Endothelial cell of umbilical vein (primary cell): ENCODE measurements at regions not wholly inside any gene's neighbourhood (a gene's known extent, or its start where the extent isn't known, plus 50 kb on each side); places are given as distances from the start of the nearest gene placed in this dataset.

Source experiments
- BruUV-seq: library from RNA; stranded (reverse); fragments of 400-500 nt; replicated peaks from 2 replicates; lab custom pipeline; 2021; lab: Mats Ljungman, UMichigan
- CTCF ChIA-PET: fragments of 300-600, 350-600 bp; sonication (Branson Sonifier 250); formaldehyde crosslinking; loops from one replicate; lab custom pipeline; 2021; ENCODE audit warnings: antibody characterized with exemption, inconsistent platforms; lab: Charles Lee
- POLR2A ChIA-PET: fragments of 300-600, 350-600 bp; sonication (Branson Sonifier 250); formaldehyde crosslinking; loops from one replicate; lab custom pipeline; 2021; ENCODE audit warnings: antibody characterized with exemption, inconsistent platforms; lab: Charles Lee
- DNase-seq: peaks from one replicate; pipeline ENCODE4 v3.0.0-alpha.2; 2011; ENCODE audit warnings: low read depth, low spot score
- FAIRE-seq: peaks from 2 replicates; lab custom pipeline; 2011; peaks lifted over from hg19 to GRCh38; lab: Jason Lieb, UNC
- H2AFZ ChIP-seq: 2 replicates; pipeline ENCODE4 v1.6.0; 2012; ENCODE audit warnings: low read depth, low read length, control low read depth, inconsistent platforms
- H3K27ac ChIP-seq: 2 replicates; pipeline ENCODE4 v1.5.1; 2011; ENCODE audit warnings: low read depth, mild to moderate bottlenecking, control low read depth, low read length, moderate library complexity; ENCODE audit not compliant: insufficient read depth
- H3K27me3 ChIP-seq, 2 experiments: 2 replicates each; pipeline versions ENCODE4 v1.6.0 to v1.6.1; 2011; ENCODE audit warnings: low read length in 2 of 2, mixed read lengths in 1 of 2; ENCODE audit not compliant: control insufficient read depth in 2 of 2, insufficient read depth in 2 of 2
- H3K36me3 ChIP-seq, 2 experiments: 2 replicates in 1 of 2; 3 replicates in 1 of 2; pipeline ENCODE4 v1.5.1; 2011; ENCODE audit warnings: low read length in 2 of 2, mild to moderate bottlenecking in 1 of 2, moderate library complexity in 1 of 2; ENCODE audit not compliant: control insufficient read depth in 2 of 2, insufficient read depth in 2 of 2; ENCODE audit errors: extremely low read depth in 1 of 2
- H3K4me1 ChIP-seq: 3 replicates; pipeline ENCODE4 v1.5.1; 2011; ENCODE audit warnings: mild to moderate bottlenecking, low read length; ENCODE audit not compliant: control insufficient read depth, insufficient read depth; ENCODE audit errors: extremely low read depth
- H3K4me2 ChIP-seq: 2 replicates; pipeline ENCODE4 v1.6.1; 2011; ENCODE audit warnings: low read length, control low read depth, mixed read lengths; ENCODE audit not compliant: insufficient read depth
- H3K4me3 ChIP-seq, 3 experiments: fragments of 200-600 bp in 1 of 3; sonication (generic), shearing (Covaris generic) in 1 of 3; replicated peaks in 1 of 3; 2 replicates each; pipeline ENCODE4 v1.5.1; 2011 to 2016; ENCODE audit warnings: control low read depth in 3 of 3, low read length in 3 of 3, mild to moderate bottlenecking in 2 of 3, inconsistent platforms in 1 of 3, low read depth in 1 of 3, moderate library complexity in 1 of 3; ENCODE audit not compliant: insufficient read depth in 1 of 3
- H3K79me2 ChIP-seq: 2 replicates; pipeline ENCODE4 v1.6.0; 2012; ENCODE audit warnings: low read length, inconsistent platforms; ENCODE audit not compliant: control insufficient read depth, insufficient read depth
- H3K9ac ChIP-seq: replicated peaks from 2 replicates; pipeline ENCODE3; 2011; ENCODE audit warnings: low read length, control low read depth; ENCODE audit not compliant: insufficient read depth; ENCODE audit errors: extremely low read depth
- H3K9me1 ChIP-seq: replicated peaks from 3 replicates; pipeline ENCODE4 v1.6.0; 2011; ENCODE audit warnings: mild to moderate bottlenecking, low read length; ENCODE audit not compliant: control insufficient read depth, insufficient read depth; ENCODE audit errors: extremely low read depth
- H3K9me3 ChIP-seq: replicated peaks from 2 replicates; pipeline ENCODE4 v1.5.1; 2012; ENCODE audit warnings: low read length, inconsistent platforms; ENCODE audit not compliant: control insufficient read depth, insufficient read depth
- H4K20me1 ChIP-seq: replicated peaks from 2 replicates; pipeline ENCODE3; 2011; ENCODE audit warnings: mild to moderate bottlenecking, low read length; ENCODE audit not compliant: control insufficient read depth, insufficient read depth; ENCODE audit errors: extremely low read depth
- CTCF ChIP-seq, 2 donors: IDR thresholded peaks; 1 replicate in 1 of 2; 2 replicates in 1 of 2; pipeline ENCODE4 v1.5.1; 2011; ENCODE audit warnings: low read length in 2 of 2, mild to moderate bottlenecking in 2 of 2, moderate library complexity in 2 of 2, control low read depth in 1 of 2, inconsistent platforms in 1 of 2, low read depth in 1 of 2; ENCODE audit not compliant: insufficient read depth in 1 of 2; ENCODE audit errors: extremely low read depth in 1 of 2
- EZH2 ChIP-seq: IDR thresholded peaks from 2 replicates; pipeline ENCODE4 v1.6.1; 2012; ENCODE audit warnings: borderline replicate concordance, low read depth, mild to moderate bottlenecking, moderate library complexity, low read length, inconsistent platforms; ENCODE audit not compliant: severe bottlenecking
- FOS ChIP-seq: IDR thresholded peaks from 2 replicates; pipeline ENCODE4 v1.6.1; 2011; ENCODE audit warnings: mild to moderate bottlenecking, low read length, moderate library complexity, borderline replicate concordance; ENCODE audit not compliant: insufficient read depth
- GATA2 ChIP-seq: IDR thresholded peaks from 2 replicates; pipeline ENCODE4 v1.7.0; 2011; ENCODE audit warnings: low read depth, mild to moderate bottlenecking, moderate library complexity, mixed read lengths, low read length; ENCODE audit not compliant: insufficient read length, insufficient read depth
- JUN ChIP-seq: IDR thresholded peaks from 2 replicates; pipeline ENCODE4 v1.6.1; 2011; ENCODE audit warnings: borderline replicate concordance, low read depth; ENCODE audit not compliant: insufficient read length, insufficient read depth
- MAX ChIP-seq: IDR thresholded peaks from 2 replicates; pipeline ENCODE4 v1.6.1; 2011; ENCODE audit not compliant: insufficient read depth, insufficient read length
- MYC ChIP-seq: IDR thresholded peaks from one replicate; pipeline ENCODE4 v1.6.1; 2011; ENCODE audit warnings: mild to moderate bottlenecking, low read depth, low read length
- POLR2A ChIP-seq: IDR thresholded peaks from 2 replicates; pipeline ENCODE4 v1.6.1; 2012; ENCODE audit warnings: low read depth, mild to moderate bottlenecking, control low read depth, low read length
- POLR2AphosphoS5 ChIP-seq: IDR thresholded peaks from 2 replicates; pipeline ENCODE4 v1.6.1; 2012; ENCODE audit warnings: low read depth, mild to moderate bottlenecking, control low read depth, low read length, moderate library complexity; ENCODE audit not compliant: insufficient read depth
- dilution Hi-C: fragments of 300-500 bp; cut with MboI; formaldehyde crosslinking; loops from one replicate; pipeline ENCODE4 v1.15.0; 2019; ENCODE audit warnings: low sequenced_read_pairs; ENCODE audit not compliant: extremely low pct_ligation_motif_present
- intact Hi-C: fragments of 100-400 bp; cut with micrococcal nuclease; formaldehyde crosslinking; loops from one replicate; pipeline ENCODE4 v1.10.0; 2022

GRCh38 chr1:244157731-244158438, 106.8 kb downstream of the ZBTB18 start:
- intact Hi-C loops (no loop called here), dilution Hi-C loops (no loop called here)
- Histone ChIP-seq H3K9ac (no peak overlapping the region), H3K36me3 (no peaks in the 10 kb centered on the region), H2AFZ (no peak overlapping the region), H3K4me2 (no peak overlapping the region), H3K27ac (no peak overlapping the region), H3K9me1 (no peaks in the 10 kb centered on the region), H4K20me1 (no peaks in the 10 kb centered on the region), H3K27me3 (no peaks in the 10 kb centered on the region), H3K4me3 (no peak overlapping the region), H3K9me3 (no peaks in the 10 kb centered on the region), H3K79me2 (no peaks in the 10 kb centered on the region), H3K4me1 (peaks cover 7% of the 10 kb centered on the region)
- ChIA-PET CTCF (no interaction called here), POLR2A (no interaction called here)
- no TSS peak for BruUV-seq
- DNase-seq (no peak), FAIRE-seq (no peak)
- TF ChIP-seq POLR2AphosphoS5 (no peak), GATA2 (no peak), MAX (no peak), POLR2A (no peak), EZH2 (no peak), FOS (no peak), MYC (no peak), JUN (no peak), CTCF (IDR thresholded peaks at IDR 0.05; ENCODE audit: extremely low read depth in 1 of 2, insufficient read depth in 1 of 2, low read depth in 1 of 2, low read length in 2 of 2) (no peak)
